ENCODE measurements at regions not wholly inside any gene's neighbourhood (a gene's known extent, or its start where the extent isn't known, plus 50 kb on each side); places are given as distances from the start of the nearest gene placed in this dataset.

DNA sequence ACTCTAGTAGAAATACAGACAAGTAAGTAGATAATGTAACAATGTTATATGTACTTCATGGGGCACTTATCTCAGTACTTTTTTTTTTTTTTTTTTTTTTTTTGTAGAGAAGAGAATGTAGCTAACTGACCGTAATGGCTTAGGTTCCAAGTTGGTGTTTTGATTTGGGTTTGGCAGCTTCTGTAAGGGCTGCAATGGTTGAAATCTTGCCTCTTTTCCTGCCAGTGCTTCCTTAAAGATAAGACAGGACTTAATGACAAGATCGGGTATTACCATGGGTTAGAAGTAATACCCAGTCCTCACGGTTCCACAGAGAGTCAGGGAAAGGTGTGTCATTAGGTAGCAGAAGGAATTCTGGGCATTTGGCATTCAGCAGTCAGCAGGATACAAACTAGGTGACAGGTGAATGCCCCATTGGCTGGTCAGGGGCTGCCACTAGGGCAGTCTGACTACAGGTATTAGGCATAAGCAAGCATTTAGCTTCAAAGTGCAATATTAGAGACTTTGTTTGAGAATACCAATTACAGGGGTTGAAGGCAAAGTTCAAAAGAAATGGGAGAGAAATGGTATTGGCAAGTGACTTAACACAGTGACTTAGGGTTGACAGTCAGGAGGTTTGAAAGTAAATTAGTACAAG lies 189.4 kb upstream of the RND3 start:
- no peak overlapping the region for H4K8ac ChIP-seq (replicated peaks; ENCODE audit: insufficient read length, low read depth, low read length)
- H3K9me3 ChIP-seq (ENCODE audit: control insufficient read depth, low read depth, low read length), result no peaks in the 10 kb centered on the region
- H3K9ac ChIP-seq (ENCODE audit: extremely low read depth, insufficient read length, low read length), result no peak overlapping the region
- H4K91ac ChIP-seq (ENCODE audit: insufficient read length, low read depth, low read length), result no peak overlapping the region
- H3K4me1 ChIP-seq (ENCODE audit: insufficient read depth, low read length), result peaks cover 6% of the 10 kb centered on the region; the same call in 1 of the 2 replicates
- H4K20me1 ChIP-seq (ENCODE audit: control insufficient read depth, insufficient read depth, insufficient read length), result no peaks in the 10 kb centered on the region
- H4K5ac ChIP-seq (ENCODE audit: insufficient read length, low read depth, low read length), result no peak overlapping the region
- no peak overlapping the region for H2BK5ac ChIP-seq (ENCODE audit: insufficient read length, low read length)
- no peak overlapping the region for H2BK20ac ChIP-seq (ENCODE audit: low read depth, low read length, poor library complexity, severe bottlenecking)
- no peak overlapping the region for H2BK15ac ChIP-seq (ENCODE audit: low read depth, low read length)
- no peak overlapping the region for H3K4me2 ChIP-seq (ENCODE audit: insufficient read depth, insufficient read length, low read length)
- DNase-seq, result no peak
- H2AK5ac ChIP-seq (ENCODE audit: insufficient read length, low read length), result no peak overlapping the region
- no peak overlapping the region for H3K56ac ChIP-seq (ENCODE audit: insufficient read length, low read depth, low read length)
- Mint-ChIP-seq H3K4me1 (peaks cover 12% of the 10 kb centered on the region in 2 experiments), H3K27me3 (ENCODE audit: low read depth) (no peaks in the 10 kb centered on the region), H3K4me3 (no peak overlapping the region), H3K27ac (no peak overlapping the region; a peak in 2 of 7 replicates), H3K36me3 (ENCODE audit: insufficient read depth in 1 of 3, low read depth in 3 of 3) (peaks cover 0 to 4% (median 0%) of the 10 kb centered on the region in 3 experiments; a peak in 3 of 7 replicates), H3K9me3 (peaks cover 0 to 5% of the 10 kb centered on the region in 2 experiments; a peak in 2 of 5 replicates)
- H3T11ph ChIP-seq (ENCODE audit: low read length), result no peak overlapping the region
- no peaks in the 10 kb centered on the region for H3K79me2 ChIP-seq (ENCODE audit: insufficient read depth, low read length)
- H3K79me1 ChIP-seq (ENCODE audit: insufficient read depth, low read depth, low read length, poor library complexity, severe bottlenecking), result no peaks in the 10 kb centered on the region
- no peak overlapping the region for H3K4ac ChIP-seq (ENCODE audit: low read depth, low read length)
- TF ChIP-seq, protein P1, sequence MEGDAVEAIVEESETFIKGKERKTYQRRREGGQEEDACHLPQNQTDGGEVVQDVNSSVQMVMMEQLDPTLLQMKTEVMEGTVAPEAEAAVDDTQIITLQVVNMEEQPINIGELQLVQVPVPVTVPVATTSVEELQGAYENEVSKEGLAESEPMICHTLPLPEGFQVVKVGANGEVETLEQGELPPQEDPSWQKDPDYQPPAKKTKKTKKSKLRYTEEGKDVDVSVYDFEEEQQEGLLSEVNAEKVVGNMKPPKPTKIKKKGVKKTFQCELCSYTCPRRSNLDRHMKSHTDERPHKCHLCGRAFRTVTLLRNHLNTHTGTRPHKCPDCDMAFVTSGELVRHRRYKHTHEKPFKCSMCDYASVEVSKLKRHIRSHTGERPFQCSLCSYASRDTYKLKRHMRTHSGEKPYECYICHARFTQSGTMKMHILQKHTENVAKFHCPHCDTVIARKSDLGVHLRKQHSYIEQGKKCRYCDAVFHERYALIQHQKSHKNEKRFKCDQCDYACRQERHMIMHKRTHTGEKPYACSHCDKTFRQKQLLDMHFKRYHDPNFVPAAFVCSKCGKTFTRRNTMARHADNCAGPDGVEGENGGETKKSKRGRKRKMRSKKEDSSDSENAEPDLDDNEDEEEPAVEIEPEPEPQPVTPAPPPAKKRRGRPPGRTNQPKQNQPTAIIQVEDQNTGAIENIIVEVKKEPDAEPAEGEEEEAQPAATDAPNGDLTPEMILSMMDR (conservative IDR thresholded peaks at IDR 0.05), result no peak
- H3K18ac ChIP-seq (ENCODE audit: insufficient read length, low read depth, low read length), result no peak overlapping the region
- no peaks in the 10 kb centered on the region for H3K27me3 ChIP-seq (ENCODE audit: insufficient read depth, low read length)
- no CpG with 5 or more reads among the region's 3 CpGs for WGBS (ENCODE audit: extremely low coverage, insufficient read length, low lambda C conversion rate)
- no peak overlapping the region for H2AFZ ChIP-seq (ENCODE audit: low read length)
- no peak overlapping the region for H3K27ac ChIP-seq (ENCODE audit: insufficient read length, low read depth, low read length)
- H3K23ac ChIP-seq (ENCODE audit: insufficient read length, low read depth, low read length), result no peak overlapping the region
- no peak overlapping the region for H2BK12ac ChIP-seq (ENCODE audit: insufficient read length, low read depth, low read length)
- no peak overlapping the region for H3K14ac ChIP-seq (ENCODE audit: insufficient read depth, low read length)
- H2BK120ac ChIP-seq (ENCODE audit: low read depth, low read length, poor library complexity, severe bottlenecking), result no peak overlapping the region
- H3K23me2 ChIP-seq (ENCODE audit: insufficient read length, low read depth, low read length, poor library complexity, severe bottlenecking), result no peaks in the 10 kb centered on the region

Data from H9 (cell line).